Natural killer cell (primary cell): ENCODE measurements at regions not wholly inside any gene's neighbourhood (a gene's known extent, or its start where the extent isn't known, plus 50 kb on each side); places are given as distances from the start of the nearest gene placed in this dataset.

Source experiments
- ATAC-seq, 3 donors: fragments of 150-1000 bp in 2 of 3; fragments of 200-7000 bp in 1 of 3; cut with Tn5 transposase; 1 replicate in 1 of 3; 2 replicates in 2 of 3; pipeline ENCODE4 v1.10.0; 2021; ENCODE audit warnings: mild to moderate bottlenecking in 2 of 3, moderate library complexity in 2 of 3
- DNase-seq, 2 donors: peaks; one replicate each; pipeline versions ENCODE4 v3.0.0 to v3.0.0-alpha.2; 2013 to 2021; ENCODE audit warnings: mixed read lengths in 1 of 2
- H3K27ac ChIP-seq: one replicate; pipeline ENCODE4 v1.5.1; 2013; ENCODE audit warnings: mild to moderate bottlenecking, low read length
- H3K27me3 ChIP-seq: one replicate; pipeline ENCODE4 v1.6.1; 2013; ENCODE audit warnings: low read length; ENCODE audit not compliant: control insufficient read depth, insufficient read depth
- H3K36me3 ChIP-seq: one replicate; pipeline ENCODE4 v1.6.1; 2013; ENCODE audit warnings: low read length; ENCODE audit not compliant: control insufficient read depth, insufficient read depth
- H3K4me1 ChIP-seq: one replicate; pipeline ENCODE4 v1.6.1; 2013; ENCODE audit warnings: low read length; ENCODE audit not compliant: control insufficient read depth, insufficient read depth
- H3K4me3 ChIP-seq: one replicate; pipeline ENCODE4 v1.5.1; 2013; ENCODE audit warnings: low read length
- H3K9me3 ChIP-seq: one replicate; pipeline ENCODE4 v1.6.1; 2013; ENCODE audit warnings: low read length; ENCODE audit not compliant: control insufficient read depth, insufficient read depth
- H3K27ac Mint-ChIP-seq, 2 donors: one replicate each; pipeline ENCODE4 v1.8.0; 2022; ENCODE audit warnings: mild to moderate bottlenecking in 2 of 2, mixed read lengths in 2 of 2, moderate library complexity in 1 of 2
- H3K27me3 Mint-ChIP-seq, 2 donors: one replicate each; pipeline ENCODE4 v1.8.0; 2022; ENCODE audit warnings: low read depth in 2 of 2, mixed read lengths in 2 of 2
- H3K36me3 Mint-ChIP-seq: one replicate; pipeline ENCODE4 v1.8.0; 2022; ENCODE audit warnings: mixed read lengths
- H3K4me1 Mint-ChIP-seq, 2 donors: one replicate each; pipeline ENCODE4 v1.8.0; 2022; ENCODE audit warnings: mixed read lengths in 2 of 2
- H3K4me3 Mint-ChIP-seq: one replicate; pipeline ENCODE4 v1.8.0; 2022; ENCODE audit warnings: mild to moderate bottlenecking, moderate library complexity, mixed read lengths
- H3K9me3 Mint-ChIP-seq, 2 donors: one replicate each; pipeline ENCODE4 v1.8.0; 2022; ENCODE audit warnings: mixed read lengths in 2 of 2
- CTCF ChIP-seq: fragments of 200-600 bp; IDR thresholded peaks from one replicate; pipeline ENCODE4 v1.8.0; 2022; ENCODE audit warnings: antibody characterized with exemption
- WGBS: methylation state at CpG from one replicate; pipeline ENCODE4 v1.1.7; 2013; ENCODE audit warnings: missing lambda C conversion rate; ENCODE audit not compliant: insufficient coverage; 5-methylcytosine and 5-hydroxymethylcytosine counted together
- intact Hi-C: fragments of 100-400 bp; cut with micrococcal nuclease; formaldehyde crosslinking; loops from one replicate; pipeline ENCODE4 v1.14.2; 2022

- H3K27ac ChIP-seq, result no peak overlapping the region
- H3K36me3 ChIP-seq, result no peaks in the 10 kb centered on the region
- no peaks in the 10 kb centered on the region for H3K4me1 ChIP-seq
- Mint-ChIP-seq H3K36me3 (no peaks in the 10 kb centered on the region), H3K9me3 (peaks cover 0 to 2% of the 10 kb centered on the region in 2 donors), H3K4me3 (no peak overlapping the region), H3K27me3 (peaks cover 7 to 8% of the 10 kb centered on the region in 2 donors), H3K27ac (no peak overlapping the region), H3K4me1 (no peaks in the 10 kb centered on the region)
- ATAC-seq, result no peak
- H3K27me3 ChIP-seq, result no peaks in the 10 kb centered on the region
- H3K9me3 ChIP-seq, result no peaks in the 10 kb centered on the region
- 93% methylated on average over 7 of the region's 7 CpGs for WGBS
- no peak for DNase-seq
- H3K4me3 ChIP-seq, result no peak overlapping the region
- intact Hi-C loops, result no loop called here
- no peak for TF ChIP-seq CTCF
Measured at GRCh38 chr16:73326221-73326620, 278.3 kb upstream of the ZFHX3 start.

GRCh38 chr16:73323880-73324279 lies 276.0 kb upstream of the ZFHX3 start:
- Mint-ChIP-seq H3K4me1 (no peaks in the 10 kb centered on the region), H3K9me3 (peaks cover 0 to 2% of the 10 kb centered on the region in 2 donors), H3K27me3 (peaks cover 7 to 8% of the 10 kb centered on the region in 2 donors), H3K27ac (no peak overlapping the region), H3K36me3 (no peaks in the 10 kb centered on the region), H3K4me3 (no peak overlapping the region)
- ATAC-seq, result no peak
- Histone ChIP-seq H3K9me3 (no peaks in the 10 kb centered on the region), H3K4me3 (no peak overlapping the region), H3K27me3 (no peaks in the 10 kb centered on the region), H3K27ac (no peak overlapping the region), H3K36me3 (no peaks in the 10 kb centered on the region), H3K4me1 (no peaks in the 10 kb centered on the region)
- no peak for DNase-seq
- intact Hi-C loops, result no loop called here
- 72% methylated on average over 1 of the region's 1 CpG for WGBS
- no peak for TF ChIP-seq CTCF

- Mint-ChIP-seq H3K4me3 (no peak overlapping the region), H3K9me3 (peaks cover 0 to 2% of the 10 kb centered on the region in 2 donors), H3K27me3 (peaks cover 7 to 8% of the 10 kb centered on the region in 2 donors), H3K4me1 (no peaks in the 10 kb centered on the region), H3K36me3 (no peaks in the 10 kb centered on the region), H3K27ac (no peak overlapping the region)
- Histone ChIP-seq H3K9me3 (no peaks in the 10 kb centered on the region), H3K4me3 (no peak overlapping the region), H3K4me1 (no peaks in the 10 kb centered on the region), H3K27me3 (no peaks in the 10 kb centered on the region), H3K36me3 (no peaks in the 10 kb centered on the region), H3K27ac (no peak overlapping the region)
- ATAC-seq, result no peak
- 84% methylated on average over 4 of the region's 4 CpGs for WGBS
- no peak for TF ChIP-seq CTCF
- intact Hi-C loops, result no loop called here
- DNase-seq, result no peak
Measured at GRCh38 chr16:73322856-73323255, 274.9 kb upstream of the ZFHX3 start.

- ATAC-seq, result no peak
- Mint-ChIP-seq H3K27ac (no peak overlapping the region), H3K9me3 (peaks cover 0 to 2% of the 10 kb centered on the region in 2 donors), H3K27me3 (peaks cover 7 to 8% of the 10 kb centered on the region in 2 donors), H3K36me3 (no peaks in the 10 kb centered on the region), H3K4me1 (no peaks in the 10 kb centered on the region), H3K4me3 (no peak overlapping the region)
- DNase-seq, result no peak
- no peak for TF ChIP-seq CTCF
- H3K36me3 ChIP-seq, result no peaks in the 10 kb centered on the region
- H3K4me1 ChIP-seq, result no peaks in the 10 kb centered on the region
- intact Hi-C loops, result no loop called here
- no peaks in the 10 kb centered on the region for H3K27me3 ChIP-seq
- 73% methylated on average over 8 of the region's 8 CpGs for WGBS
- H3K9me3 ChIP-seq, result no peaks in the 10 kb centered on the region
- H3K27ac ChIP-seq, result no peak overlapping the region
- H3K4me3 ChIP-seq, result no peak overlapping the region
Measured at GRCh38 chr16:73321853-73322252, 273.9 kb upstream of the ZFHX3 start.
